Stimulated activated CD8-positive, alpha-beta memory T cell treated with anti-CD3 and anti-CD28 coated beads, Interleukin-4, amount 100 ng/mL, for 48 hours (primary cell): ENCODE measurements at regions not wholly inside any gene's neighbourhood (a gene's known extent, or its start where the extent isn't known, plus 50 kb on each side); places are given as distances from the start of the nearest gene placed in this dataset.

Source experiments
- DNase-seq: peaks from one replicate; pipeline ENCODE4 v3.0.0-alpha.2; 2020

DNA sequence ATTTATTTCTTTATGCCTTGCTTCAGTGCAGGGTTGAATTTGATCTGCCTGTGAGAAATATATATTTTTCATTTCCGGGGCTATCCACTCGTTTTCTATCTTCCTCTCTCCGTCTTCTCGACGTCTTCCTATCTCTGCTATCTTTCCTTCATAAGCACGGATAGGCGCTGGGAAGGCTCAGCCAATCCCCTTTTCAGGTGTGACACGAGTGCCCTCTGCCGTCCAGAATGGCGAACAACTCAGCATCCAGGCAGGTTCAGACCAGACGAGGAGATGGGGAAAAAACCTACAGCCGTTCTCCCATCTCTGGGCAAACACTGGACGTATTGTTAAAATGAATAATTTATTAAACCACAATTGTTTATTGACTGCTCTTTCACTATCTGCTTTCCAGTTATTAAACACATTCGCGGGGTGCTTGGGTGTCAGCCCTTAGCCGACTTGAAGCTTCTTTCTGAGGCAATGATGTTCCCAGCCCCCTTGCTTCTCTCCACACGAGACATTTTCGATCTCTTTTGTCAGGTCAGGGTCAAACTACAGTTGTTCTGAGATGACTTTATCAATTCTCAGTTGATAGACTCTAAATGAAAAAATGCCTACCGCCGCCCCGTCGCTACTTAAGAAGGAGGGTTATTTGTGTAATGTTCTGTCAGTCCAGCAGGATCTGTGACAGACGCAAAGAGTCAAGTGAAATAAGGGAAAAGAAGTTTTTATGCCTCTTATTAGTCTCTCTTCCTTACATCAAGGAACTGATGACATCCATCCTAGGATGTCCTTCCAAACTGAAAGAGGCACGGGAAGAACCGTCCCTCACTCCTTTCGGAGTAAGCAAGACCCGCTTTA lies 96.3 kb upstream of the NOCT start:
- peak; percentile 76 for DNase-seq

GRCh38 chr4:138918169-138918869 lies 97.3 kb upstream of the NOCT start:
- no peak for DNase-seq

- DNase-seq, result no peak
Measured at GRCh38 chr4:138916763-138917162, 98.8 kb upstream of the NOCT start.

DNA sequence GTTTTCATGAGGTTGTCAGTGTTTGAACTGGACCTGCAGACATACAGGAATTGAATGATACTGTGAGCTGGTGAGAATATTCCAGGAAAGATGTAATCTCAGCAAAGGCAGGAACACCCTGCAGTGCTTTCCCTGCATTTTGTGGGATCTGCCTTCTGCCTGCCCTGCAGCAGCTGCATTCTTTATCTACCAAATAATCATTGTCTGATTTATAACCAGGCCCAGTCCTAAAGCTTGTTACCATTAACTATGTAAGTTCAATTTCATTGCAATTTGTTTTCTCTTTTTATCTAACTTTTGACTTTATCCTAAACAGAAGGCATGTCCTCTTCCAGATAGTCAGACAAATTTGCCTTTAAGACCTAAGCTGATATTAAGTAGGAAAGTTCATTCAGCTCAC lies 99.8 kb upstream of the NOCT start:
- no peak for DNase-seq

GRCh38 chr4:138912704-138913340 lies 102.8 kb upstream of the NOCT start:
- no peak for DNase-seq

- no peak for DNase-seq
Measured at GRCh38 chr4:138911909-138912703, 103.5 kb upstream of the NOCT start.

GRCh38 chr4:138910914-138911336 lies 104.7 kb upstream of the NOCT start:
- DNase-seq, result no peak

DNA sequence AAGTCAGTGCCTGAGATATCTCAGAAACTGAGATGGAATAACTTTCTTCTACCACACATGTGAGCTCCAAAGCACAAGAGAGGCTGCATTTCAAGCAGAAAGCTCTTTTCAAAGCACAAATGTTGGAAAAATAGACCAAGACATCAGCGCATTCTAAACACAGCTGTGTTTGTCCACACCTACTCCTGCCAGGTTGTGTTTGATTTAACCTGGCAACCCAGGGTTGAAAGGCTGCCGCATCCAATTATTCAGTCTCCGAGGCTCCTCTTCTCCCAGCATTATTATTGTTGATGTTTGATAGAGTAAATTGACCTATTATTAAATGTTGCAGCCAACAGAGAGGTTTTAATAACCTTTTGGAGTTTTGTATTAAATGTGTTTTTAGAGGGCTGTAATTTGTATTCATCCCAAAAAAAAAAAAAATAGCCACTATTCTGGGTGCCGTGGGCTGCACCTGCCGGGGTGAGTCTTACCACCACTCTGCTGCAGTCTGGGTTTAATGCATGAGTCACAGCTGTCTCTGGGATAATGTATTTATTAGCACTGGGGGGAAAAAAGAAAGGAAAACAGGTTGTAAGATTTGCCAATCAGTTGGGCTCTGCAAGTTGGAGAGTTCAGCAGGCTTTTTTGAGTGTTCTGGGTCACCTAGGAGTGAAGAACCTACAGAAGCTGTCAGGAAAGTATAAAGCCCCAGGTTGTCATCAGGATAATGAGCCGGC lies 105.2 kb upstream of the NOCT start:
- no peak for DNase-seq

DNA sequence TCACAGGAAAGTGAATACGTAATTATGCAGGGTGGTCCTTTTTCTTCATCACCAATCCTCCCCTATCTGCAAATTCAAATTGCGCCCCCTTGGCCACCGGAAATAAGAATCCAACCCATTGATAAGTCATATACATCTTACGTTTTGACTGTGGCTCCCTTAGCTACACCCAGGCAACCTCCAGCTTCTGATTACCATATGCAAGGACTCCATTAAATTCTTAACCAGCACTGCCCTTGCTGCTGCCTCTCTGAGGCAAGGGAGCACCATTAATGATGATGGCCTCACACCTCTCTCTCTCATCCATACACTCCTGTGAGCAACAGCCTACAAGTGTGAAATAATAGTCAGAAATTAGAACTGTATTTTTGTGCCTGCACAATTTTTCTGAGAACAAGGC lies 106.0 kb upstream of the NOCT start:
- DNase-seq, result no peak

GRCh38 chr4:138908134-138908533 lies 107.4 kb upstream of the NOCT start:
- DNase-seq, result no peak

DNA sequence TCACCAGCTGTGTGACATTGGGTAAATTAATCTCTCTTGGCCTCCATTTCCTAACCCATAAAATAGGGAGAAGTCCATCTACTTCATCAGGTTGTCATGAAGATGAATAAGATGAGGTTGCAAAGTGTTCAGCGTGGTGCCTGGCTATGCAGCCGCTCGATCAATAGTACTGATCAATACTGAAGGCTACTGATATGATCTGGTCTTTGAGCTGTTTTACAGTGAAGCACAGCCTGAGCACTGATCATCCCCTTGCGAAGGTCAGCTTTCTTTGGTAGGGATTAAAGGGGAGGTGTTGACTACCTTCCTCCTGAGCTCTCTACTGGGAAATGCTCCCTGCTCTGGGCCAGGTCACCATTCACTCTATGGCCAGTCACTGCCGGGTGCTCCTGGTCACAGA lies 108.4 kb upstream of the NOCT start:
- no peak for DNase-seq

DNA sequence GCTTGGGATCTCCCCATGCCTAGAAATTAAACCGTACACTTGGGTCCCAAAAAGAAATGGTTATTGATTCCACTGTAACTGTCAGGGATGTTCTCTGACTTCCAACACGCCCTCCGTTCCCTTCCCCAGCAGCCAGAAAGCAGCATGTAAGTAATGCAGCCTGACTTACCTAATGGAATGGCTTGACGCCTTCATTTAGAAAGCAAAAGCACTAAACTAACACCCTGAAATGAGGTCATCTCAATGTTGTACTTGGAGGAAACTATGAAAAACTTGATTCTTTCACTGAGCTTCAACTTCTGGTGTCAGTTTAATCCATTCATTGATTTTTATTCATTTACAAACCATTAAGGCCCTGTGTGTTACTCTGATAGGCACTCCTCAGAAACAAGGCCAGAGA lies 110.8 kb upstream of the NOCT start:
- no peak for DNase-seq

DNA sequence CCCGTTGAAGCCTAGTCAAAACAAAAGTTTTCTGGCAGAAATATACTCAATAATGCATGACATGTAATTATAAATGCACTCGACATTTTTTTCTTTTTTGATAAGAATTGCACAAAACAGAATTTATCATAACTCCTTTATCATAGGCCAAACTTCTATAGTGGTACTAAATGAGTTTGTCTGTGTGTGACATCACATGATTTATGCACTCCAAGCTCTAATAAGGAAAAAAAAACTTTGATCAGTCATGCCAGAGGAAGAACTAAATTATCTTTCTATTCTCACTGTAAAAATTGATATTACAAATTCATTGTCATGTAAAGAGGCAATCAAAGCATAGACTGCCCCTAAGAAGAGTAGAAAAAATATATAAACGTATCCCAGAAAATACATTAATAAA lies 112.4 kb upstream of the NOCT start:
- no peak for DNase-seq

- DNase-seq, result no peak
Measured at GRCh38 chr4:138902705-138903104, 112.9 kb upstream of the NOCT start.

DNA sequence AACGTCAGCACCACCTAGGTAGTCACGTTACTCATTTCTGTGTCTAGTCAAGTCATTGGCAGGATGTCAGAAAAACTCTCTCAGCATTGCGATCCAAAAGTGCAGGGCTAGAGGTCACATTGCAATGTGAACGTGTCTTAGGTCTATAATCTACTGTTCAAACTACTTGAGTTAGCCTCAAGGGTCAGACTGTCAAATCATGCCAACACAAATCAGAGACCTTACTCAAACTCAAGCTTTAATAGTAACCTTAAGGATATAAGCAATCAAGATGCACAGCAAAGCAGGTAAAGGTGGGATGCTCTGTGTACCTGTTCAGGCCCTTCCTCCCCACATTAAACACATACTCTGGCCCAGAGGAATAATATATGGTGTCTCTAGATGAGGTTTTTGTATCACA lies 114.4 kb upstream of the NOCT start:
- DNase-seq, result no peak

DNA sequence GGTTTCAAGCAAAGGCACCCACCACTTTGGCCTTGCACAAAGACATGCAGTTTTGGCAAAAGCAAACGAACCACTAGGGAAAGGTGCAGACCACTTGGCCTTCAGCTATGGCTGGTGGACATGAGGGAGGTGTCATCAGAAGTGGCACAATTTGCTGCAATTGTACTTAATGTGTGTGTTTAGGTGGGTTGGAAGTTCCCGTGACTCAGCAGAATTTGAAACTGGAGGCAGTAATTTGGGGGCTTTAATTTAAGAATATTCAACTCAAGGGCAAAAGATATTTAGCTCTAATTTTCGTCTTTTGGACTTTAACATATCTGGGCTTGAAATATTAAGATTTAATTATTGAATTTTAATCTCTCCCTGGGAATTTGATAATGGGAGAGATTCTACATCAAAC lies 115.6 kb upstream of the NOCT start:
- no peak for DNase-seq

DNA sequence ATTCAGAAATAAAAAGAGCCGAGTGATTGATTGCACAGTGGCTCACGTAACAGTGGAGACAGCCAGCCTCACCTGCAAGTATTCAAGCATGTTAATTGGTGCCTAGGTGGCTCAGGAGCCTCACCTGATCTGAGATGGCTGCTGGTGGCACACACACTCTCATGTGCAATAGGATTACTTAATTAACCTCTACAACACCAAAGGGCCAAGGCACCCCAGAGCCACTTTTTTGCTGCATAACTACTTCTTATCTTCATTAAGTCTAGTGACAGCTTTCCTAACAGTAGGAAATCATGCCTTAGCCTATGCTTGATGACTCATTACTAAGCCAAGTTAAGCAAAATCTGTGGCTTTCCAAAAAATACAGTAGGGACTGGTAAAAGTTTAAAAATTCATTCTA lies 117.3 kb upstream of the NOCT start:
- DNase-seq, result no peak

- DNase-seq, result no peak
Measured at GRCh38 chr4:138897811-138898226, 117.8 kb upstream of the NOCT start.

GRCh38 chr4:138894709-138895108 lies 120.9 kb upstream of the NOCT start:
- DNase-seq, result no peak

GRCh38 chr4:138894011-138894410 lies 121.6 kb upstream of the NOCT start:
- no peak for DNase-seq

DNA sequence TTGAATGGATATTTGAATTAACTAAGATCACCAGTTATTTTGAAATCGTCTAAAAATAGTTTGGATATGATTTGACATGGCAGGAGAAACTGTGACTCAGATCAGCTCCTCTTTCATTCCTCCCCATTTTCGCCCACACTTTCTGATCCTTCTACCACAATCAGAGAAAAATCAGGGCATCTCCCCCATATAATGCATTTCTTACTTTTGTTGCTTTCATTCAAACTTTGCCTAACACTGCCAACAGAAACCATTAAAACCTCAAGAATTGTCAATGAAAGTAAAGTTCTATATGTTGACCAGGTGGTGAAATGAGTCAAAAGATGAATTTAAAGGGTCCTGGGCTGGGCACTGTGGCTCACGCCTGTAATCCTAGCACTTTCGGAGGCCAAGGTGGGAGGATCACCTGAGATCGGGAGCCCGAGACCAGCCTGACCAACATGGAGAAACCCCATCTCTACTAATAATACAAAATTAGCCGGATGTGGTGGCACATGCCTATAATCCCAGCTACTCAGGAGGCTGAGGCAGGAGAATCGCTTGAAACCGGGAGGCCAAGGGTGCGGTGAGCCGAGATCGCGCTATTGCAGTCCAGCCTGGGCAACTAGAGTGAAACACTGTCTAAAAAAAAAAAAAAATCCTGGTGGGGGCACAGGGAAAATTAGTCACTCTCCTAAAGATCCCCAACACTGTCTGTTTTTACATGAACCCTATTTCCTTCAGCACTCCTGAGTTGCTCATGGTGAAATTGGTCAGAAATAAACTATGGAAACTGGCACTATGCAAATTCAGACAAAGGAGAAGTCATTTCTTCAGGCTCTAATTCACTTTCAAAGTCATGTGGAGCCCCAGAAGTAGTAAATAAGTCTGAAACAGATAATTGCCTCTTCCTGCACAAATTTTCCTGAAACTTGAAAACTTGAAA lies 122.8 kb upstream of the NOCT start:
- DNase-seq, result peak; percentile 28
